Osteoblast (primary cell): ENCODE measurements at regions not wholly inside any gene's neighbourhood (a gene's known extent, or its start where the extent isn't known, plus 50 kb on each side); places are given as distances from the start of the nearest gene placed in this dataset.
A peak's percentile ranks its signal among the peaks of the same experiment; 100 is the strongest.

Source experiments
- DNase-seq: peaks from one replicate; pipeline ENCODE4 v3.0.0; 2011; ENCODE audit warnings: low spot score, mixed read lengths; ENCODE audit not compliant: insufficient read length; ENCODE audit errors: missing footprints
- H2AFZ ChIP-seq: 2 replicates; pipeline ENCODE4 v1.6.0; 2011; ENCODE audit warnings: mild to moderate bottlenecking, low read length
- H3K27ac ChIP-seq: 2 replicates; pipeline ENCODE4 v1.5.1; 2011; ENCODE audit warnings: mild to moderate bottlenecking, low read depth, low read length, moderate library complexity
- H3K27me3 ChIP-seq: 2 replicates; pipeline ENCODE4 v1.6.0; 2012; ENCODE audit warnings: mild to moderate bottlenecking, control low read depth, inconsistent platforms, low read length, moderate library complexity; ENCODE audit not compliant: insufficient read depth
- H3K36me3 ChIP-seq: 2 replicates; pipeline ENCODE4 v1.5.1; 2011; ENCODE audit warnings: mild to moderate bottlenecking, low read length, control low read depth, moderate library complexity; ENCODE audit not compliant: insufficient read depth
- H3K4me1 ChIP-seq: 2 replicates; pipeline ENCODE4 v1.5.1; 2011; ENCODE audit warnings: mild to moderate bottlenecking, low read length, control low read depth, moderate library complexity; ENCODE audit not compliant: insufficient read depth
- H3K4me2 ChIP-seq: 2 replicates; pipeline ENCODE4 v1.6.0; 2011; ENCODE audit warnings: mild to moderate bottlenecking, low read length; ENCODE audit not compliant: insufficient read depth
- H3K4me3 ChIP-seq: fragments of 200-600 bp; sonication (generic); 3 replicates; pipeline ENCODE4 v1.5.1; 2012; ENCODE audit warnings: mild to moderate bottlenecking, low read length, inconsistent platforms; ENCODE audit not compliant: insufficient read depth
- H3K79me2 ChIP-seq: 2 replicates; pipeline ENCODE4 v1.6.0; 2012; ENCODE audit warnings: mild to moderate bottlenecking, low read length, control low read depth, inconsistent platforms; ENCODE audit not compliant: insufficient read depth
- H3K9me3 ChIP-seq: 2 replicates; pipeline ENCODE4 v1.5.1; 2011; ENCODE audit warnings: low read depth, low read length, control low read depth
- H4K20me1 ChIP-seq: 2 replicates; pipeline ENCODE4 v1.6.0; 2012; ENCODE audit warnings: mild to moderate bottlenecking, low read length, control low read depth; ENCODE audit not compliant: insufficient read depth
- CTCF ChIP-seq: IDR thresholded peaks from 2 replicates; pipeline ENCODE4 v1.5.1; 2011; ENCODE audit warnings: mild to moderate bottlenecking, low read depth, low read length, moderate library complexity; ENCODE audit errors: extremely low read depth

- TF ChIP-seq CTCF = peak; percentile 12
- no peaks in the 10 kb centered on the region for H3K27me3 ChIP-seq
- H3K4me2 ChIP-seq = peak overlapping the region; percentile 2
- H3K36me3 ChIP-seq = peaks cover 7% of the 10 kb centered on the region
- H3K9me3 ChIP-seq = no peaks in the 10 kb centered on the region
- H3K4me3 ChIP-seq = no peak overlapping the region
- H3K4me1 ChIP-seq = peaks cover 12% of the 10 kb centered on the region
- peaks cover 6% of the 10 kb centered on the region for H4K20me1 ChIP-seq
- no peak for DNase-seq
- H3K79me2 ChIP-seq = peaks cover 90% of the 10 kb centered on the region
- no peak overlapping the region for H2AFZ ChIP-seq
- H3K27ac ChIP-seq = peak overlapping the region; percentile 55
Observed at GRCh38 chr13:73945382-73945781, 188.8 kb downstream of the KLF12 start.

- H3K4me3 ChIP-seq = no peak overlapping the region
- no peak for DNase-seq
- no peak overlapping the region for H3K4me2 ChIP-seq
- H3K79me2 ChIP-seq = peaks cover 89% of the 10 kb centered on the region
- H3K36me3 ChIP-seq = peaks cover 7% of the 10 kb centered on the region
- H3K27me3 ChIP-seq = no peaks in the 10 kb centered on the region
- no peaks in the 10 kb centered on the region for H3K9me3 ChIP-seq
- H3K4me1 ChIP-seq = peaks cover 13% of the 10 kb centered on the region
- no peak overlapping the region for H3K27ac ChIP-seq
- no peak for TF ChIP-seq CTCF
- no peak overlapping the region for H2AFZ ChIP-seq
- H4K20me1 ChIP-seq = peaks cover 4% of the 10 kb centered on the region
Observed at GRCh38 chr13:73943965-73944233, 190.3 kb downstream of the KLF12 start.

- peaks cover 87% of the 10 kb centered on the region for H3K79me2 ChIP-seq
- no peak overlapping the region for H3K4me3 ChIP-seq
- TF ChIP-seq CTCF = no peak
- peaks cover 19% of the 10 kb centered on the region for H3K4me1 ChIP-seq
- peaks cover 4% of the 10 kb centered on the region for H4K20me1 ChIP-seq
- peaks cover 7% of the 10 kb centered on the region for H3K36me3 ChIP-seq
- no peak overlapping the region for H3K4me2 ChIP-seq
- no peaks in the 10 kb centered on the region for H3K9me3 ChIP-seq
- no peak overlapping the region for H2AFZ ChIP-seq
- peak; percentile 56 for DNase-seq
- H3K27me3 ChIP-seq = no peaks in the 10 kb centered on the region
- H3K27ac ChIP-seq = no peak overlapping the region
Observed at GRCh38 chr13:73943137-73943964, 190.9 kb downstream of the KLF12 start.

- Histone ChIP-seq H2AFZ (no peak overlapping the region), H3K9me3 (no peaks in the 10 kb centered on the region), H3K4me2 (no peak overlapping the region), H3K27me3 (no peaks in the 10 kb centered on the region), H3K79me2 (peaks cover 85% of the 10 kb centered on the region), H3K4me3 (no peak overlapping the region), H4K20me1 (peaks cover 4% of the 10 kb centered on the region), H3K36me3 (peaks cover 7% of the 10 kb centered on the region), H3K4me1 (peaks cover 28% of the 10 kb centered on the region), H3K27ac (no peak overlapping the region)
- no peak for DNase-seq
- TF ChIP-seq CTCF = no peak
Observed at GRCh38 chr13:73941752-73942151, 192.5 kb downstream of the KLF12 start.
